Epidermal melanocyte (primary cell): ENCODE measurements at regions not wholly inside any gene's neighbourhood (a gene's known extent, or its start where the extent isn't known, plus 50 kb on each side); places are given as distances from the start of the nearest gene placed in this dataset.
A peak's percentile ranks its signal among the peaks of the same experiment; 100 is the strongest.
"Not testable (repeated sequence)": the region's sequence is repeated elsewhere in the genome, so short reads cannot be mapped to it uniquely, and the experiment has no call there.

Experiments used
- DNase-seq: peaks from one replicate; pipeline ENCODE4 v3.0.0; 2011; ENCODE audit warnings: low spot score; ENCODE audit not compliant: insufficient read length

DNA sequence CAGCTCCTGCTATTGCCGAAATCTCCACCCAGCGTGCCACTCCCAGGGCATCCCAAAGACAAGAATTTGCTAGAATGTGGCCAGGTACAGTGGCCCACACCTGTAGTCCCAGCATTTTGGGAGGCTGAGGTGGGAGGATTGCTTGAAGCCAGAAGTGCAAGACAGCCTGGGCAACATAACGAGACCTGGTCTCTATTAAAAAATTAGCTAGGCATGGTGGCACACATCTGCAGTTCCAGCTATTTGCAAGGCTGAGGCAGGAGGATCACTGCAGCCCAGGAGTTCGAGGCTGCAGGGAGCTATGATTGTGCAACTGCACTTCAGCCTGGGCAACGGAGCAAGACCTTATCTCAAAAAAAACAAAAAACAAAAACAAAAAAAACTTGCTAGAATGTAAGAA, 73.3 kb upstream of the LYZL2 start:
- DNase-seq, result no peak

DNA sequence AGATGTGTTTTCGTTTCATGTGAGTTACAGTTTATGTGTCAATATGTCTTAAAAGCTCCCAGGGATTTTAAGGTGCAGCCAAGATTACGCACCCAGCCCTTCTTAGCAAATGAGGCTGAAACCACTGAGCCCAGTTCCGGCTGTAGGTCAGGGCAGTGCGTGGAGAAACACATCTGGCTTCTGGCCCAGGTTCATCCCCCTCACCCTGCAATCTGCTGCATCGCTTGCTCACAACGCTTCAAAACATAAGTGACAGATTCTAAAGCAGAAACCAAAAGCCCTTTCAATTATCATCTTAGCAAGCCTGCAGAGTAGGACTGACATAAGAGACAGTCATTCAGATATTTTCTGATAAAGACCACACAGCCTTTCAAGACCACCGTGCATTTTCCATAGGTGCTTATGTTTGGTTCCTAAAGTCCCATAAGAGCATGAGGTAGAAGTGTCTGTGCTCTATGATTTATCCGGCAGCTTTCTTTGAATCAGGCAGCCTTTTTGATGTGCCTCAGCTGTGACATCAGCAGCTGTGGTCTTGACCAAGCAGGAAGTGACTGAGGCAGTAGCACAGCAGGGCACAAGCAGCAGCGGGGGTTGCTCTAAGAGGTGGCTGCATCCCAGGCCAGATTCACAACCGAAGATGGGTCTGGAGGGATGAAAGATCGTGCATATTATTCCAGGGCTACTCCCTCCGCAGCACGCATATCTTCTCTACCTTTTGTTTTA, 72.1 kb upstream of the LYZL2 start:
- DNase-seq, result no peak

DNA sequence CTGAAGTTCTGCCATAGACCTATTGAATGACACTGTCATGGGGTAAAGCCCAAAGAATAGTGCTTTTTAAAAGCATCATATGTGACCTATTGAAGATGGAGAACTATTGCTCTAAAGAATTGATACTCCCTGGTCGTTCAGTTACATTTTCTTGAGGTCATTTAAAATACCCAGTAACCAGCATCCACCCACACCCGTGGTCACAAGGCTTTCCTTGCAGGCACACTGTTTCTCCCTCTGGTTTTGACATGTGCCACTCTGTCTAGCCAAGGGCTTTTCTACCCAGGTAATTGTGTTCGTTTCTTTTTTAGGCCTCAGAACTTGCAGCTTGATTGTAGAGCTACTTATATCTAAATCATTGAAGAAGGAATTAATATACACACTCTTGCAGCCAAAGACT, 68.3 kb upstream of the LYZL2 start:
- no peak for DNase-seq

DNA sequence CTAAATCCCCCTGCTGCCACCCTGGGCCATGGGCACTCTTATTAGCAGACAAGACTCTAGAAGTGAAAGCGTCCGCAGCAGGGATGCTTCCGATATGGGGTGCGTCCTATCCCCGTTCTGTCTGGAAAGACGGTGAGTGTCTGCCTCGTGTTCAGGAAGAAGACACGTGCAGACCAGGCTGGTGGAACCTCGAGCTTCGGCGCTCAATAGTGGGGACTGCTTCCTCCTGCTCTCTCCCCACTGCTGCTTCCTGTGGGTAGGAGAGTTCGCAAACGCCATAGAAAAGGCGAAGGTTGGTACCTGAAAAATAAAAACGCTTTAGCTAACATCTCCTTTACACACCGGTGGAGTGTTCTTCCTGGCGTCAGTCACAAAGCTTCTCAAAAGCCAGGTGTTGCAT, 67.7 kb upstream of the LYZL2 start:
- not testable (repeated sequence) for DNase-seq

DNA sequence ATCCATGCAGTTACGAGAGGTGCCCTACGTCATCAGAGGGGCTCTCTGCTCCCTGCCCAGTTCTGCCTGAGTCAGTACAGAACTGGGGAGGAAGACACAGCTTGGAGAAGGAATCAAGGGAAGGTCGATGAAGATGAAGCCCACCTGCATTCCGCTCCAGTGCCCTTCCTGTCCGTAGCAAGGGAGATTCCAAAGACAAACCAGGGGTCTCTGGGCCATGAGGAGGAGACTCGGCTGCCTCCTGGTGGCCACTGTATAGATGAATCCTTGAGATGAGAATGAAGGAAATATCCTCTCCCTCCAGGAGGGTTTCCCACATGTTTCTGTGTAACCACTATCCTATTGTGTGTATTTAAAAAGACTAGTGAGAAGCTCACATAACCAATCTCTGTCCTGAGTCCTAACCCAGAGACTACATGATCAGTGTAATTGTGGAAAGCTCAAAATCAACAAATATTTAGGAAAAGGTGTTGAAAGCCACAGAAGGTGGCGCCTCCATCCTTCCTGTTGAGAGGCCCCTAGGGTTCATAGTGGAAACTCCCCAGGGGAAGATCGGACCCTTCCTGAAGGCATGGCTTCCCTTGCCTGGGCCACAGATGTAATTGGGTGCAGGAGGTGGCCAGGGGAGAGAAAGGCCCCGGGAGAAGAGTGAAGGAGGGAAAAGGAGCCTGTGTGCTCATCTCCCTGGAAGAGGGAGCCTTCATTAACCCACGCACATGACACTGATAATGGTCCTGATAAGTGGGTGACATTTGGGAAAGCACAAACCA, 67.0 kb upstream of the LYZL2 start:
- not testable (repeated sequence) for DNase-seq

DNA sequence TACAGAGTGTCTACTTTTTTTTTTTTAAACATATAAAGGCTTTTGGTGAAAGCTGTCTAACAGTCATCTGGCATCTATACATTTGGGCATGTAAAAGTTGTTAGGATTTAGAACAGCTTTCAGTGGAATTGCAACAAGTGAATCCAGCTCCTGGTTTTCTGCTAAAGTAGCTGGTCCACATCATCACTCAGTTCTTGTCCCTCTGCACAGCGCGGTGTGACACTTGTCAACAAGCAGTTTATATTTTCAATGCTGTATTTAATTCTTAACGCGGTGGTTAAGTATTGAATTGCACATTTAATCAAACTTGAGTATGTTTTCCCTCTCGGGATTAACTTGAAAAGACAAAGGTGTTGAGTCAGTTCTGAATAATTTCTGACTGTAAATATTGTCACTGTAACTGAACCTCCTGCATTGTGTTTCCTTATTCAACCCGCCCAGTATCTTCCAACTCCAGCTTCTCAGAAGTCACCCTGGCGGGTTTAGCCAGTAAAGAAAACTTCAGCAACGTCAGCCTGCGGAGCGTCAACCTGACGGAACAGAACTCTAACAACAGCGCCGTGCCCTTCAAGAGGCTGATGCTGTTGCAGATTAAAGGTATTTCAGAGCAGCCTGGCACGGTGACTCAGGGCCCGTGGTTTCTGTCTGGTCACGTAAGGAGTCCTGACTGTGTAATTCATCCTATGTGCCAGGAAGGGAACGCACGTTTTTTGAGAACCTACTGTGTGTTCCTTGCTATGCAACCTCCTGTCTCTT, 66.1 kb upstream of the LYZL2 start:
- not testable (repeated sequence) for DNase-seq

DNA sequence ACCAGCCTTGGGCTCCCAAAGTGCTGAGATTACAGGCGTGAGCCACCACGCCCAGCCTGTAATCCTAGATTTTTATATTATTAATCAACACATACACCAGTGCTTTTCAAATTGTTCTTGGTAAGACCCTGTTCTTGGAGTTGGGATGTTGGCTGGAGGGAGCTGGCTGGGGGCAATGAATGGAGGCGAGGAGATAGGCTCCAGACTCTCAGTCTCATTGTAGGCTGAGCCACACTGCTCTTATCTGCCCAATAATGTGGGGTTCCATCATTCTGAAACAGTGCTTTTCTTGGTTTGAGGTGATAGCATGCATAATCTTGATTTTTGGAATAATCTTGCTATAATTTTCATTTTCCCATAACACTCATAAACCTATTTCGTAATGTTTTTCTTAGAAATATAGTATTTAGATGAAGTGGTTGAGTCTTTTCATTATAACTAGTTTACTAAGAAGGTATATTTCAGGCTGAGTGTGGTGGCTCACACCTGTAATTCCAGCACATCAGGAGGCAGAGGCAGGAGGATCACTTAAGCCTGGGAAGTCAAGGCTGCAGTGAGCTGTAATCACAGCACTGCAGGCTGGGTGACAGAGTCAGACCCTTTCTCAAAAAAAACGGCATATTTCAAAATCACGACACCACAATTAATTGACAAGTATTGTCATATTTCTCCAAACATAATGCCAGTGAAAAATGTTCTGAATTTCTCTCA, 65.1 kb upstream of the LYZL2 start:
- no peak for DNase-seq

DNA sequence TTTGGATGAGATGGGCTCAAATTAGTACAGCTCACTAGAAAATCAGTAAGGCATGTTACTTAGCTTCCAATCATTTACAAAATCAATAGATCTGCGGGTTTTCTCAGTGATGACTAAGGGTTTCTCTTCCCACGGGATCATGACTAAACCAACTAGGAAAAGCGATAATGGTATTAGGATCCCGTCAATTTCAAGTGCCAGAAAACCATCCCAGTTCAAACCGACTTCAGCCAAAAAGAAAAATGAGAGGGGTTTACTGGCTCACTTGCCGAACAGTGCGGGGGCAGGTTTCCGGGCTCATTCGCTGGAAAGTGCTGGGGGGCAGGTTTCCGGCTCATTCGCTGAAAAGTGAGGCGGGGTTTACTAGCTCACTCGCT, 62.1 kb upstream of the LYZL2 start:
- no peak for DNase-seq

DNA sequence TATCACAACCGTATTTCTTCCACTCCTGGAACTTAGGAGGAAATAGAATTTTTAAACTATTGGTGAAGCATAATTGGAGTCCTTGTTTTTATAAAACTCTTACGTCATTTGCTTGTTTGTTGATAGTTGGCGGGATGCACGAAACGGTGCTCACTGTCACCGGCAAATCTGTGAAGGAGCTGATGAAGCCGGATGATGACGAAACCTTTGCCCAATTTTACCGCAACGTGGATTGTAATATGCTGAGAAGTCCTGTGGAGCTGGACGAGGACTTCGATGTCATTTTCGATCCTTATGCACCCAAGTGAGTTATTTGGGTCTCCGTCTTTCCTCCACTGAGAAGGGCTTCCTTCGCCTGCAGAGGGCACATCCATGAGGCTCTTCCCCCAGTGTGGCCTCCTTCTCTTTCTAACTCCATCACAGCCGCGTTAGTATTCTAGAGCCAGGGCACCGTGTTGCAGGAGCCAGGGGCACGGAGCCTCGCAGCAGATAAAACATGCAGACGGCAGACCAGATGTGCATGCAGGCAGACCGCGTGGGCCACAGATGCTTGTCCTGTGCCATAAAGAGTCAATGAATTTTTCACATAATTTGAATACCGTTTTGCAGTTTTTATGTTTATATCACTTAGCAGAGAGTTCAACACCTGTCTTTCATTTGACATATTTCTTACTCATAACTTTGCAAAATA, 61.5 kb upstream of the LYZL2 start:
- DNase-seq, result not testable (repeated sequence)

DNA sequence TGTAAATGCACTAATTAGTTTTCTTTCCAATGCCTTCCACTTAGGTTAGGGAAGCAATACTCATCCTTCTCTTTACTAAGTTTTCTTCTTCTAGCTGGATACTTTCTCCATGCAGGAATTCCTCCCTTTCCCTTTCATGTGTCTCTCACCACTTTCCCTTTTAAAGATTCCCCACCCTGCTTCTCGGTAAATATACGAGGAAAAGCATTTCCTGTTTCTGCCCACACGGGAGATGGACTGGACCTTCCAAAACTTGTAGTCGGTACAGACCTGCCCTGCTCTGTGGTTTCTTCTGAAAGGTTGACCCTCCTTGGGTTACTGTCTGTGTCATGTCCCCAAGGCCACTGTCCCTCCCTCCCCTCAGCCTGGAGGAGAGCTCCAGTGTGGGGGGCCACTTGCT, 58.9 kb upstream of the LYZL2 start:
- no peak for DNase-seq

DNA sequence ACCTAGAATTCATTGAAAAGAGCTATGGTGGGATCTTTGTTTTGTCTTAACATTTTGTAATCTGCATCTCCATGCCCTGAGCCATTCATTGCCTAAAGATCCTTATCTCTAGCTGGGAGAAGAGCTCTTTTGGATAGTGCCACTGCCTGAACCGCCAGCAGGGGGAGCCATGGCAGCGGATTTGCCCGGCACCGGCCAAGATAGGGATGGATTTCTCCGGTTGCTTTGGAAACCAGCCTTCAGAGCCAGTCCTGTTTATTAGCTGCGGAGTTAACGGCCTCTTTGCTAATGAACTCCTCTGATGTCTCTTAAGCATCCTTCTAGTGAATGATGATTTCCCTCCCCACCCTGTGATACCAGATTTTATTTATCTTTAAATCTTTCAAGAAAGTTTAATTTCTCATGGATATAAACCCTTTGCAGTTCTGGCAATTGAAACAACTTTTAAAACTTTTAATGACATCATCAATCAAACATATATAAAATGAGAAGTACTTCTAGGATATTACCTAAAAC, 58.2 kb upstream of the LYZL2 start:
- DNase-seq, result peak; percentile 76

DNA sequence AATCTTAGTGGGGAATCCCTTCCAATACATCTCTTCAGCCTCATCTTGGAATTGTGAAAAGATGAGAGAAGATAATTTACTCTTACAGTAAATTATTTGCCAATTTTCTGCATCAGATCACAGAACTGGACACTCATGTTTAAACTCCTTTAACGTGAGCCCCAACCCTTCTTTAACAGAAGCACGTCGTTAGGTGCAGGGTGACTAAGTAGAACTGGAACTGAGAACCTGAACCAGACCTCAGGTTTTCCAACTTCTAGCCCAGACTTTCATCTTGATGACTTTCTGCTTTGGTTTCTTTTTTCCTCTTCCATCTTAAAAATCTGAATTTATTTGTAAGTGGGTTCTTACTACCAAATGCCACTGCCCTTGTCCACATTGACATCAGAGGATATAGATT, 57.2 kb upstream of the LYZL2 start:
- no peak for DNase-seq

DNA sequence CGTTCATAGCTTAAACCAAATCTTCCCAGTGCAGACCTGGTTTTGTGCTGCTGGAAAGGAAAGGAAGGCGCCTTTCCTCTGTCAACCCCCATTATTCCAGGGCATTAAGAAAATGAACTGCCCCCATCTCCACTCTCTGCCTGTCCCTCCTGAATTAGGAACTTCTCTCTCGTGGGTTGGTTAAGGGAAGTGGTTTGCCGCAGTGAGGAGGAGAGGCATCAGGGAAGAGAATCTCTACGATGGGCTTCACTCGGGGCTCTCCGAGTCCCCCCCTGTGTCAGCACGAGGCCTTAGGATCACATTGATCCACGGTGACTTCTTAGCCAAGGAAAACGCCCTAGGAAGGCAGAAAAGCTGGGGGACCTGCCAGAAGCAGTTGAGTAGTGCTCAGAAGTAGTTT, 53.9 kb upstream of the LYZL2 start:
- DNase-seq, result no peak

DNA sequence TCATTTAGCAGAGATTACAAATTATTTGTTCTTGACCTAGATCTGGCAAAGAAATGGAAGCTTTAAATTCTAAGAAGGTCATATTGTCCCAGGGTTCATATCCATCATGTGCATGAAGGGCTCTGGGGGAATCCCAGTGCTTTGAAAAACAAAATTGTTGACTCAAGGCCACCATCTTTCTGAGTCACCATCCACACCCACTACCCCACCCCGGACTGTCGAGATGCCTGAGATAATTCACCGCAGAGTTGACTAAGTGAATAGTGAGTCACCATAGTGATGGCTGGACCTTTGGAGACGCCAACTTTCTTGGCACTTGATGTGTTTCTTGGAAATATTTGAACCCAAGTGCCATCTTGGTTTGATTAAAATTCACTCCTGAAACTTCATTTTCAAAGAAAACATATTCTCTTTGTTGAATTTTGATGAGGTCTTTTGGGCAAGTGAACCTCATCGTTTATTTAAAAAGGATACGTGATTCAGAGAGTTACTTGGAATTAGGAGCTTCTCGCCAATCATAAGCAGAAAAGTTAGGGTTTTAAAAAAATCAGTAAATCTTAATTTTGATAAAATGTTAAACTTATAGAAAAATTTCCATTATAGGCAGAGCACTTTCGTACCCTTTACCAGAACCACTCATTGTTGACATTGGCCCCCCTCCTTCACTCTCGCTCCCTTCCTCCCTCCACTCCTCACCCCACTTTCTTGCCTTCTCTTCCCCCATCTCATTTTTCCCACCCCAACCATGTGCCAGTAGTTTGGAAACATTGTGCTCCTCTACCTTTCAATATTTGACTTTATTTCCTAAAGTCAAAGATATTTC, 53.0 kb upstream of the LYZL2 start:
- DNase-seq, result not testable (repeated sequence)

DNA sequence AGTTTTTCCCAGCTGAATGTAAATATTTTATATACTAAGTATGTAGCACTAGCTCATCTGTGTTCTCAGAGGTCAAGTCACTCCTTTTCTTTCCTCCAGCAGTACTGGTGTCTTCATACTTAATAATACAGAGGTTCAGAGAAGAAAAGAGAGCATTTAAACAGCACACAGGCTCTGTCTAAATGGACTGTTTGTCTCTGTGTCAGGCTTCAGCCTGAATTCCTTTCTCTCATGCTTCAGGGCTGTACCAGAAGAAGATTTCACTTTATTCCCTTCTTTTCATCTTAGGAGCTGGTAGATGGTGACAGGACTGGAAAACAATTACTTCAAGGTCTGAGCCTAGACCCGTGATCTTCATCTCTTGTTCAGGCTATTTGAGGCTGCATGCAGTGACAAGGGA, 51.4 kb upstream of the LYZL2 start:
- no peak for DNase-seq
